ENCODE measurements at regions not wholly inside any gene's neighbourhood (a gene's known extent, or its start where the extent isn't known, plus 50 kb on each side); places are given as distances from the start of the nearest gene placed in this dataset.

DNA sequence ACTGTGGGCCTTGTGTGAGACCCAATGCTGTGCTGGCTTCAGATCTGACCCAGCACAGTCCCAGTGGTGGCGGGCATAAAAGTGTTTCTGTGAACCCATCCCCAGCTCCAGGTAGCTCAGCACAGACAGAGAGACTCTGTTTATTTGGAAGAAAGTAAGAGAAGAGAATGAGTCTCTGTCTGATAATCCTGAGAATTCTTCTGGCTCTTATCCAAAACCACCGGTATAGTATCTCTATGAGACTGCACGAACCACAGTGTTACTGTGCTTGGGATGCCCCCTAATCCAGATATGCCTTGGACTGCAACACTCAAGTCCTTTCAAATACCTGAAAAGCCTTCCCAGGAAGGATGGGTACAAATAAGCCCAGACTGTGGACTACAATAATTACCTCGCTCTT is 1660.8 kb upstream of the ACO1 start:
- TF ChIP-seq CTCF (IDR thresholded peaks at IDR 0.05) (no peak), POLR2A (IDR thresholded peaks at IDR 0.05) (no peak)
